ENCODE measurements at regions not wholly inside any gene's neighbourhood (a gene's known extent, or its start where the extent isn't known, plus 50 kb on each side); places are given as distances from the start of the nearest gene placed in this dataset.

DNA sequence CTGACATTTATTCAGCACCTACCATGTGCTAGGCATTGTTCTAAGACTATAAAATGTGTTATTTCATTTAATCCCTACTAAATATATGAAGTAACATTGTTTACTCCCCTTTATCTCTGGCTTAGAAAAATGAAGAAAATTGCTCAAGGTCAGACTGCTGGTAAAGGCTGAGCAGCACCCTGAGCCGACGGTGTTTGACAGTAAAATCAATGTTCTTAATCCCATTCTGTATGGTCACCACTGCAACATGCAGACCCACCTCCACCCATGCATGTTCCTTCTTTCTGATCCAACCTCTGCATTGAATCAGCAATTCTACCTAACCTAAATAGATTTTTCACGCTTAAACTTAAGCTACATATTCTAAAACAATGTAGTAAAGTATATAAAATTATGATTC is 216.5 kb downstream of the ZBBX start:
- H3K27ac ChIP-seq: no peak overlapping the region
- TF ChIP-seq, protein P1, sequence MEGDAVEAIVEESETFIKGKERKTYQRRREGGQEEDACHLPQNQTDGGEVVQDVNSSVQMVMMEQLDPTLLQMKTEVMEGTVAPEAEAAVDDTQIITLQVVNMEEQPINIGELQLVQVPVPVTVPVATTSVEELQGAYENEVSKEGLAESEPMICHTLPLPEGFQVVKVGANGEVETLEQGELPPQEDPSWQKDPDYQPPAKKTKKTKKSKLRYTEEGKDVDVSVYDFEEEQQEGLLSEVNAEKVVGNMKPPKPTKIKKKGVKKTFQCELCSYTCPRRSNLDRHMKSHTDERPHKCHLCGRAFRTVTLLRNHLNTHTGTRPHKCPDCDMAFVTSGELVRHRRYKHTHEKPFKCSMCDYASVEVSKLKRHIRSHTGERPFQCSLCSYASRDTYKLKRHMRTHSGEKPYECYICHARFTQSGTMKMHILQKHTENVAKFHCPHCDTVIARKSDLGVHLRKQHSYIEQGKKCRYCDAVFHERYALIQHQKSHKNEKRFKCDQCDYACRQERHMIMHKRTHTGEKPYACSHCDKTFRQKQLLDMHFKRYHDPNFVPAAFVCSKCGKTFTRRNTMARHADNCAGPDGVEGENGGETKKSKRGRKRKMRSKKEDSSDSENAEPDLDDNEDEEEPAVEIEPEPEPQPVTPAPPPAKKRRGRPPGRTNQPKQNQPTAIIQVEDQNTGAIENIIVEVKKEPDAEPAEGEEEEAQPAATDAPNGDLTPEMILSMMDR (conservative IDR thresholded peaks at IDR 0.05): no peak
- no peak for TF ChIP-seq ZFX (IDR thresholded peaks at IDR 0.05)

GRCh38 chr3:167162083-167162482 is 218.0 kb downstream of the ZBBX start:
- TF ChIP-seq, protein P1 (conservative IDR thresholded peaks at IDR 0.05): no peak
- no peak for TF ChIP-seq ZFX (IDR thresholded peaks at IDR 0.05)
- no peak overlapping the region for H3K27ac ChIP-seq

- TF ChIP-seq ZFX (IDR thresholded peaks at IDR 0.05): no peak
- TF ChIP-seq, protein P1 (conservative IDR thresholded peaks at IDR 0.05): no peak
- H3K27ac ChIP-seq: no peak overlapping the region
Measured at GRCh38 chr3:167160781-167161180, 219.3 kb downstream of the ZBBX start.

- H3K27ac ChIP-seq: no peak overlapping the region
- TF ChIP-seq, protein P1 (conservative IDR thresholded peaks at IDR 0.05): peak; percentile 36
- TF ChIP-seq ZFX (IDR thresholded peaks at IDR 0.05): no peak
Measured at GRCh38 chr3:167151636-167152035, 228.5 kb downstream of the ZBBX start.

GRCh38 chr3:167148136-167148535 is 232.0 kb downstream of the ZBBX start:
- no peak for TF ChIP-seq ZFX (IDR thresholded peaks at IDR 0.05)
- TF ChIP-seq, protein P1 (conservative IDR thresholded peaks at IDR 0.05): no peak
- H3K27ac ChIP-seq: no peak overlapping the region

DNA sequence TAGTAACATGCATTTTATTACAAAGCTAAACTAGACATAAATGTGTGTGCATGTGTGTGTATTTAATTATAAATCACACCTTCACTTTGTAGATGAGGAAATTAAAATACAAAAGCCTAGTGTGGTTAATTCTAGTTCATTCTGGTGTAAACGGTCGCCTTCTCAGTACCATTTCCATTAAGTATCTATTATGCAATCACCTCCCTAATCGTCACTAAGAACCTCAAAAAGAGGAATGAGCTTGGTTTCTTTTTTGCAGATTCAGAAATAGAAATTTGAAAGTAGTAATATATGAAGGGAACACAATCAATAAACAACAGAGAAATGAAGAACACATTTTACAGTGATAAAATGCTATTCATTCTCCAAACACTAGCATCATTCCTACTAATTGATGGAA is 233.2 kb downstream of the ZBBX start:
- no peak overlapping the region for H3K27ac ChIP-seq
- TF ChIP-seq, protein P1 (conservative IDR thresholded peaks at IDR 0.05): no peak
- TF ChIP-seq ZFX (IDR thresholded peaks at IDR 0.05): no peak

- H3K27ac ChIP-seq: no peak overlapping the region
- TF ChIP-seq, protein P1 (conservative IDR thresholded peaks at IDR 0.05): no peak
- TF ChIP-seq ZFX (IDR thresholded peaks at IDR 0.05): no peak
Measured at GRCh38 chr3:167125612-167126407, 254.3 kb downstream of the ZBBX start.

Data from C4-2B (cell line).